Peyer's patch (tissue), 4 donors: ENCODE measurements at regions not wholly inside any gene's neighbourhood (a gene's known extent, or its start where the extent isn't known, plus 50 kb on each side); places are given as distances from the start of the nearest gene placed in this dataset.

Experiments used
- POLR2A ChIP-seq, 2 donors: fragments of 450-650 bp; IDR thresholded peaks; one replicate each; pipeline ENCODE4 v1.5.1; 2017; ENCODE audit warnings: antibody characterized with exemption in 2 of 2, mild to moderate bottlenecking in 2 of 2, moderate library complexity in 2 of 2
- TF ChIP-seq, protein P1 (sequence below), 6 experiments: fragments of 450-650 bp in 4 of 6; fragments of 200-600 bp in 2 of 6; sonication (generic) in 1 of 6; IDR thresholded peaks; one replicate each; pipeline ENCODE4 v1.5.1; 2017 to 2019; ENCODE audit warnings: antibody characterized with exemption in 6 of 6, mild to moderate bottlenecking in 3 of 6, moderate library complexity in 1 of 6

- TF ChIP-seq, protein P1, sequence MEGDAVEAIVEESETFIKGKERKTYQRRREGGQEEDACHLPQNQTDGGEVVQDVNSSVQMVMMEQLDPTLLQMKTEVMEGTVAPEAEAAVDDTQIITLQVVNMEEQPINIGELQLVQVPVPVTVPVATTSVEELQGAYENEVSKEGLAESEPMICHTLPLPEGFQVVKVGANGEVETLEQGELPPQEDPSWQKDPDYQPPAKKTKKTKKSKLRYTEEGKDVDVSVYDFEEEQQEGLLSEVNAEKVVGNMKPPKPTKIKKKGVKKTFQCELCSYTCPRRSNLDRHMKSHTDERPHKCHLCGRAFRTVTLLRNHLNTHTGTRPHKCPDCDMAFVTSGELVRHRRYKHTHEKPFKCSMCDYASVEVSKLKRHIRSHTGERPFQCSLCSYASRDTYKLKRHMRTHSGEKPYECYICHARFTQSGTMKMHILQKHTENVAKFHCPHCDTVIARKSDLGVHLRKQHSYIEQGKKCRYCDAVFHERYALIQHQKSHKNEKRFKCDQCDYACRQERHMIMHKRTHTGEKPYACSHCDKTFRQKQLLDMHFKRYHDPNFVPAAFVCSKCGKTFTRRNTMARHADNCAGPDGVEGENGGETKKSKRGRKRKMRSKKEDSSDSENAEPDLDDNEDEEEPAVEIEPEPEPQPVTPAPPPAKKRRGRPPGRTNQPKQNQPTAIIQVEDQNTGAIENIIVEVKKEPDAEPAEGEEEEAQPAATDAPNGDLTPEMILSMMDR (IDR thresholded peaks at IDR 0.05) = no peak
- TF ChIP-seq POLR2A (IDR thresholded peaks at IDR 0.05) = no peak
Observed at GRCh38 chr6:156461647-156462046, 315.5 kb upstream of the ARID1B start.
